D721Med (cell line): ENCODE measurements at regions not wholly inside any gene's neighbourhood (a gene's known extent, or its start where the extent isn't known, plus 50 kb on each side); places are given as distances from the start of the nearest gene placed in this dataset.

Experiments used
- DNase-seq: peaks from one replicate; pipeline ENCODE4 v3.0.0; 2011; ENCODE audit warnings: low spot score; ENCODE audit not compliant: insufficient read length
- FAIRE-seq: peaks from 2 replicates; lab custom pipeline; 2011; peaks lifted over from hg19 to GRCh38; lab: Jason Lieb, UNC
- TF ChIP-seq, protein P1 (sequence below): IDR thresholded peaks from 2 replicates; pipeline ENCODE4 v1.5.1; 2012; ENCODE audit warnings: mild to moderate bottlenecking, control low read depth; ENCODE audit not compliant: insufficient read depth; ENCODE audit errors: missing control alignments

GRCh38 chr17:13957636-13958035 lies 111.7 kb upstream of the COX10 start:
- TF ChIP-seq, protein P1, sequence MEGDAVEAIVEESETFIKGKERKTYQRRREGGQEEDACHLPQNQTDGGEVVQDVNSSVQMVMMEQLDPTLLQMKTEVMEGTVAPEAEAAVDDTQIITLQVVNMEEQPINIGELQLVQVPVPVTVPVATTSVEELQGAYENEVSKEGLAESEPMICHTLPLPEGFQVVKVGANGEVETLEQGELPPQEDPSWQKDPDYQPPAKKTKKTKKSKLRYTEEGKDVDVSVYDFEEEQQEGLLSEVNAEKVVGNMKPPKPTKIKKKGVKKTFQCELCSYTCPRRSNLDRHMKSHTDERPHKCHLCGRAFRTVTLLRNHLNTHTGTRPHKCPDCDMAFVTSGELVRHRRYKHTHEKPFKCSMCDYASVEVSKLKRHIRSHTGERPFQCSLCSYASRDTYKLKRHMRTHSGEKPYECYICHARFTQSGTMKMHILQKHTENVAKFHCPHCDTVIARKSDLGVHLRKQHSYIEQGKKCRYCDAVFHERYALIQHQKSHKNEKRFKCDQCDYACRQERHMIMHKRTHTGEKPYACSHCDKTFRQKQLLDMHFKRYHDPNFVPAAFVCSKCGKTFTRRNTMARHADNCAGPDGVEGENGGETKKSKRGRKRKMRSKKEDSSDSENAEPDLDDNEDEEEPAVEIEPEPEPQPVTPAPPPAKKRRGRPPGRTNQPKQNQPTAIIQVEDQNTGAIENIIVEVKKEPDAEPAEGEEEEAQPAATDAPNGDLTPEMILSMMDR, result no peak
- FAIRE-seq, result no peak
- no peak for DNase-seq

- TF ChIP-seq, protein P1, result no peak
- DNase-seq (no peak), FAIRE-seq (no peak)
Observed at GRCh38 chr17:13958773-13959172, 110.5 kb upstream of the COX10 start.

DNA sequence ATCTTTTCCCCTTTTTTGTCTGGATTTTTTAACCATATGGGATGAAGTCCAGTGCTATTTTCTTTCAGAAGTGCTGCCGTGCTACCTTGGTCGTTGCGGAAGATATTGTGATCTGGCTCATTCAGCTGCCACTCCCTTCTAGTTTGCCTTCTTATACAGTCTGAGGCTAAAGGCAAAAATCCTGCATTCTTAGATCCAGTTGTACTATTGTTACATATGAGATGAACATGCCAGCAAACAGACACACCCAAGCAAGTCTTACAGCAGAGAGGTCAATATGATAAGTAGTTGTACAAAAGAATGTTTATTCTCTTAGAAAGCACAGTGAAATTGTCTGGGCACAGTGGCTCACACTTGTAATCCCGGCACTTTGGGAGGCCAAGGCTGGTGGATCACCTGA lies 108.0 kb upstream of the COX10 start:
- no peak for DNase-seq
- TF ChIP-seq, protein P1, result no peak
- no peak for FAIRE-seq

GRCh38 chr17:13962716-13963240 lies 106.5 kb upstream of the COX10 start:
- DNase-seq (no peak), FAIRE-seq (no peak)
- TF ChIP-seq, protein P1, result no peak

- TF ChIP-seq, protein P1, result no peak
- DNase-seq, result no peak
Observed at GRCh38 chr17:13967416-13967815, 101.9 kb upstream of the COX10 start.

DNA sequence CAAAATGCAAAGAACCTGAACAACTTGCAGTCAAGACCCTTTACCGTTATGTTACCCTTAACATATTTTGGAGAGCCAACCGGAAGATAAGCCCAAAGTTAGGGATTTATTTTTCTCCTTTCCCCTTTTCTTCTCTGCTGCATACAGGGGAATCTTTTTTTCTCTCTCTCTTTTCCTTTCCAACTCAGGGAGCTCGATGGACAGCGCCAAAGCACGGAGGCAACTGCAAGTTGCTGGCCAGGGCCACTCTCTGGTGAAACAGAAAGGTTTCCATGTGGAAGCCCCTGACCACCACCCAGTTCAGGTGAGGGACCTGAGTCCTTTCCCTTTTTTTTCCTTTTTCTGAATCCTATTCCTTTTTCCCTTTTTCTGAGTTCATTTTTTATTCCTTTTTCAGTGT lies 98.8 kb upstream of the COX10 start:
- DNase-seq (no peak), FAIRE-seq (no peak)
- TF ChIP-seq, protein P1, result no peak

More at GRCh38 chr17:13967416-13967815, 101.9 kb upstream of the COX10 start:
- no peak for FAIRE-seq

GRCh38 chr17:13973960-13974651 lies 95.2 kb upstream of the COX10 start:
- DNase-seq (no peak), FAIRE-seq (no peak)
- TF ChIP-seq, protein P1, result no peak
